Stimulated activated naive B cell treated with anti-CD40 and anti-IgM and Interleukin-4, amounts not matched to agents 10 μg/mL and 1 μg/mL and 100 μg/mL, for 72 hours (primary cell): ENCODE measurements at regions not wholly inside any gene's neighbourhood (a gene's known extent, or its start where the extent isn't known, plus 50 kb on each side); places are given as distances from the start of the nearest gene placed in this dataset.
"Not testable (repeated sequence)": the region's sequence is repeated elsewhere in the genome, so short reads cannot be mapped to it uniquely, and the experiment has no call there.

ENCODE experiments used
- ATAC-seq, 2 donors: fragments of 150-1000 bp; cut with Tn5 transposase; replicated peaks; 2 replicates each; pipeline ENCODE4 v1.10.0; 2021; ENCODE audit warnings: moderate library complexity in 1 of 2
- DNase-seq: peaks from one replicate; pipeline ENCODE4 v3.0.0; 2021
- H3K27ac Mint-ChIP-seq: one replicate; pipeline ENCODE4 v1.8.0; 2022; ENCODE audit warnings: mild to moderate bottlenecking, mixed read lengths
- H3K27me3 Mint-ChIP-seq, 2 donors: one replicate each; pipeline ENCODE4 v1.8.0; 2022; ENCODE audit warnings: mixed read lengths in 2 of 2
- H3K36me3 Mint-ChIP-seq, 2 donors: one replicate each; pipeline ENCODE4 v1.8.0; 2022; ENCODE audit warnings: mixed read lengths in 2 of 2, mild to moderate bottlenecking in 1 of 2
- H3K4me1 Mint-ChIP-seq, 2 donors: one replicate each; pipeline ENCODE4 v1.8.0; 2022; ENCODE audit warnings: mixed read lengths in 2 of 2, mild to moderate bottlenecking in 1 of 2
- H3K4me3 Mint-ChIP-seq, 2 donors: one replicate each; pipeline ENCODE4 v1.8.0; 2022; ENCODE audit warnings: mild to moderate bottlenecking in 2 of 2, mixed read lengths in 2 of 2, moderate library complexity in 1 of 2
- H3K9me3 Mint-ChIP-seq, 2 donors: one replicate each; pipeline ENCODE4 v1.8.0; 2022; ENCODE audit warnings: mixed read lengths in 2 of 2, mild to moderate bottlenecking in 1 of 2

GRCh38 chr5:120792477-120792876, 328.4 kb downstream of the PRR16 start:
- DNase-seq (no peak), ATAC-seq (no peak)
- no peaks in the 10 kb centered on the region for H3K36me3 Mint-ChIP-seq
- H3K9me3 Mint-ChIP-seq: no peaks in the 10 kb centered on the region
- H3K27ac Mint-ChIP-seq: no peak overlapping the region
- H3K4me1 Mint-ChIP-seq: no peaks in the 10 kb centered on the region
- no peaks in the 10 kb centered on the region for H3K27me3 Mint-ChIP-seq
- H3K4me3 Mint-ChIP-seq: no peak overlapping the region

DNA sequence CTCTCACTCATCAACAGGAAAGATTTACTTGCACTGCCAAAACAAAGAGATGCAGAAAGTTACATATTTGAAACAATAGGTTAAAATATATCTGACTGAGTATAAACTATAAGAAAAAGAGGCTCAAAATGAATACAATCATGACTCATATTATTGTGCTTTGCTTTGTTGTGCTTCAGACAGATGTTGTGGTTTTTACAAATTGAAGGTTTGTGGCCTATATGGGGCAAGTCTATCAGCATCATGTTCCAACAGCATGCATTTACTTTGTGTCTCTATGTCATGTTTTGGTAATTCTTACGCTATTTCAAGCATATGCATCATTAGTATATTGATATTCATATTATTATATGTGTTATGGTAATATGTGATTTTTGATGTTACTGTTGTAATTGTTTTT, 330.0 kb downstream of the PRR16 start:
- Mint-ChIP-seq H3K27me3 (no peaks in the 10 kb centered on the region), H3K4me1 (no peaks in the 10 kb centered on the region), H3K36me3 (no peaks in the 10 kb centered on the region), H3K9me3 (no peaks in the 10 kb centered on the region), H3K4me3 (no peak overlapping the region), H3K27ac (no peak overlapping the region)
- ATAC-seq (no peak), DNase-seq (no peak)

DNA sequence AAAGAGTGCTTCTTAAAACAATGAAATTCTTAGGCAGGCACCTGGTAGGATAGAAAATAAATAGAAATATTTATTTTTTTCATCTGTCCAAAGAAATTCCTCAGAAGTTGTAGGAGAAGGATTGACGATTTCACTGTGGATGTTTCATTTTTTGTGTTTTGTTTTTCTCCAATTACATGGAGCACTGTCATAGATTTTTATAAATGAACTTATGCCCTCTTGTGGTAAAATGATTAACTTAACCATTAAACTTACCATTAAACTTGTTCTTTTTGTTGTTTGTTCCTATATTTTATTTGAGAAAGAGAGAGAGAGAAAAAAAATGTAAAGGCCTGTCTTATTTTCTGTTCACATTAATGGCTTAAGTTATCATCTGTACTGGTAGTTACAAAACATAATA, 339.2 kb downstream of the PRR16 start:
- Mint-ChIP-seq H3K9me3 (no peaks in the 10 kb centered on the region), H3K4me3 (no peak overlapping the region), H3K4me1 (no peaks in the 10 kb centered on the region), H3K27ac (no peak overlapping the region), H3K36me3 (no peaks in the 10 kb centered on the region), H3K27me3 (no peaks in the 10 kb centered on the region)
- ATAC-seq (no peak), DNase-seq (no peak)

DNA sequence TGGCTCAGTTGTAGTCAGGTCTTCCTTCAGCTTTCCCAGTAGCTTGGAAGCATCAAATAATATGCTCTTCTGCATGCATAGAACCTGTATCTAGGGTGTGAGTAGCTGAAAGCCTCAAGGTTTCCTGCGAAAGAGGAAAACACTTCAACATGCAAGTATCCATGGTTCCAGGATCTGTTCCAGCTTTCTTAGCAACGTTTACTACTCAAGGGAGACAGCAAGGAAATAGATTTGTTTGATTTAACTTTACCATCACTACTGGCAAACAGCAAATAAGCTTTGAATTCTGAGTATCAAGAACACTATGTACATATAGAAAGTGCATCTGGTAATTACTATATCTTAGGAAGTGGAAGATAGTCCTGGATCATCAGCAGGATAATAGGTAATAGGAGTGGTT, 341.0 kb downstream of the PRR16 start:
- Mint-ChIP-seq H3K4me3 (no peak overlapping the region), H3K27me3 (no peaks in the 10 kb centered on the region), H3K9me3 (no peaks in the 10 kb centered on the region), H3K27ac (no peak overlapping the region), H3K36me3 (no peaks in the 10 kb centered on the region), H3K4me1 (no peaks in the 10 kb centered on the region)
- no peak for ATAC-seq
- no peak for DNase-seq

- Mint-ChIP-seq H3K9me3 (no peaks in the 10 kb centered on the region), H3K27me3 (no peaks in the 10 kb centered on the region), H3K4me3 (no peak overlapping the region), H3K4me1 (no peaks in the 10 kb centered on the region), H3K27ac (no peak overlapping the region), H3K36me3 (no peaks in the 10 kb centered on the region)
- DNase-seq: no peak
- no peak for ATAC-seq
Measured at GRCh38 chr5:120806202-120806601, 342.1 kb downstream of the PRR16 start.

DNA sequence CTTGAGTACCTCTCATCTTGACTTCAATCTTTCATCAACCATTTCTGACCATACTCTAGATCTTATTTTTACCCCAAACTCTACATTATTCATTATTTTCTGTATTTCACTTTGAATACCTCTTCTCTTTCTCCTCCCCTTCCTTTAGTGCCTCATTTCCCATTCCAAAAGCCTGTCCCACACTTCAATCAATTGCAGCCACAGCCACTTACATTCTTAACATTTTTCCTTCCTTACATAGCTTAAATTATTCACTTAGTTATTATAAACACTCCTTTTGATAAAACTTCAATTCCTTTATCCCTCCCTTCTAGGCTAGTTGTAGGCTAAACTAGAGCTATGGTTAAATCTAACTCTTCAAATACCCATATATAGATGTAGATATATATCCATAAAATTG, 344.0 kb downstream of the PRR16 start:
- H3K4me3 Mint-ChIP-seq: no peak overlapping the region
- no peaks in the 10 kb centered on the region for H3K4me1 Mint-ChIP-seq
- DNase-seq (no peak), ATAC-seq (no peak)
- H3K27ac Mint-ChIP-seq: no peak overlapping the region
- no peaks in the 10 kb centered on the region for H3K36me3 Mint-ChIP-seq
- no peaks in the 10 kb centered on the region for H3K9me3 Mint-ChIP-seq
- H3K27me3 Mint-ChIP-seq: no peaks in the 10 kb centered on the region

DNA sequence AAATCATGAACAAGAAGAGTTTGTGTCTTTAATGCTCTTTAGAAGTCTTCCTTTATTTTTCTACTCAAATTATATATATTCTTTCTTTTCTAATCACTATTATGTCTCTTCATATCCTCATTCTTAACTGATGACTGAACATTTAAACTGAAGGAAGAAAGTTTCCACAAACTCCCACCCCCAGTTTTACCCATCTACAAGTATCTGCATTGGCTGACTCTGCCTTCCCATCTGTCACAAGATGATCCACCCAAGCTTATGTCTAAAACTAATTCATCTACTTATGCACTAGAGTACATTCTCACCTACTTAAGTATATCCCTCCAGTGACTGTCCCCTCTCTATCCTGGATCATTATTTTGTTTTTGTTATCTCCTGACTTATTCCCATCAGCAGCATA, 344.5 kb downstream of the PRR16 start:
- H3K4me1 Mint-ChIP-seq: no peaks in the 10 kb centered on the region
- ATAC-seq (no peak), DNase-seq (no peak)
- H3K4me3 Mint-ChIP-seq: no peak overlapping the region
- no peaks in the 10 kb centered on the region for H3K9me3 Mint-ChIP-seq
- no peaks in the 10 kb centered on the region for H3K36me3 Mint-ChIP-seq
- H3K27ac Mint-ChIP-seq: no peak overlapping the region
- no peaks in the 10 kb centered on the region for H3K27me3 Mint-ChIP-seq

DNA sequence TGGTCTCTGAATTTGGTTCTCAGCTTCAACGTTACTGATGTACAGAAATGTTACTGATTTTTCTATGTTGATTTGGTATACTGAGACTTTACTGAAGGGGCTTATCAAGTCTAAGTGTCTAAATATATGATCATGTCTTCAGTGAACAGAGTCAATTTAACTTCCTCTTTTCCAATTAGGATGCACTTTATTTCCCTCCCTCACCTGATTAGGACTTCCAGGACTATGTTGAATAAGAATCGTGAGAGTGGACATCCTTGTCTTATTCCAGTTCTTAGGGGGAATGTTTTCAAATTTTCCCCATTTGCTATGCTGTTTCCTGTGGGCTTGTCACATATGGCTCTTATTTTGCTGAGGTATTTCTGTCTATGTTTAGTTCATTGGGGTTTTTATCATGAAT, 349.5 kb downstream of the PRR16 start:
- H3K27ac Mint-ChIP-seq: no peak overlapping the region

GRCh38 chr5:120817044-120817985, 353.2 kb downstream of the PRR16 start:
- H3K9me3 Mint-ChIP-seq: peaks cover 2 to 8% of the 10 kb centered on the region in 2 donors
- H3K27ac Mint-ChIP-seq: no peak overlapping the region
- DNase-seq (no peak), ATAC-seq (peak in 1 of 2 donors; percentile 20)
- H3K36me3 Mint-ChIP-seq: no peaks in the 10 kb centered on the region
- H3K4me1 Mint-ChIP-seq: no peaks in the 10 kb centered on the region
- H3K27me3 Mint-ChIP-seq: no peaks in the 10 kb centered on the region
- no peak overlapping the region for H3K4me3 Mint-ChIP-seq

More for the DNA sequence above, 349.5 kb downstream of the PRR16 start:
- no peaks in the 10 kb centered on the region for H3K36me3 Mint-ChIP-seq
- no peaks in the 10 kb centered on the region for H3K27me3 Mint-ChIP-seq
- peaks cover 0 to 4% of the 10 kb centered on the region in 2 donors for H3K9me3 Mint-ChIP-seq
- DNase-seq: no peak
- no peak for ATAC-seq
- H3K4me3 Mint-ChIP-seq: no peak overlapping the region
- no peaks in the 10 kb centered on the region for H3K4me1 Mint-ChIP-seq

- no peaks in the 10 kb centered on the region for H3K36me3 Mint-ChIP-seq
- H3K27ac Mint-ChIP-seq: no peak overlapping the region
- no peaks in the 10 kb centered on the region for H3K4me1 Mint-ChIP-seq
- no peaks in the 10 kb centered on the region for H3K27me3 Mint-ChIP-seq
- no peak overlapping the region for H3K4me3 Mint-ChIP-seq
- ATAC-seq: no peak
- H3K9me3 Mint-ChIP-seq: peaks cover 2 to 8% of the 10 kb centered on the region in 2 donors
- DNase-seq: no peak
Measured at GRCh38 chr5:120818128-120818527, 354.0 kb downstream of the PRR16 start.

DNA sequence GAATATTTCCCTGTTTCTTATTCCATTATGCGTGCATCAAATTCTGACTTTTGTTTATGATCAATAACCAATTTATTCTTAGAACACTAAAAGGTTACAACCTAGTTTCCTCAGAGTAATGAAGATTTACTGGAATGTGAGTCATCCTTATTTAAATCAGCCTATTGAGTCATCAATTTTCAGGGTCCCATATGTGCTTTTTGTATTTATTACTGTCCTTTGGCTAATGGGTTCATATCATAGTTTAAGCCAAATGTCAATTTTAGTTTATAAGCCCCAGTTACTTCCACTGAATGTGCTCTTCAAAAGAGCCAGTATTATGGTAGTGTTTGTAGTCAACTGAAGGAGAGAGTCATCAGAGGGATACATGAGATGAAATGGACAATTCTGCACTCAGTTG, 359.2 kb downstream of the PRR16 start:
- Mint-ChIP-seq H3K4me1 (no peaks in the 10 kb centered on the region), H3K27me3 (no peaks in the 10 kb centered on the region), H3K4me3 (no peak overlapping the region), H3K27ac (no peak overlapping the region), H3K9me3 (peaks cover 3 to 4% of the 10 kb centered on the region in 2 donors), H3K36me3 (no peaks in the 10 kb centered on the region)
- ATAC-seq (no peak), DNase-seq (no peak)

GRCh38 chr5:120831646-120832045, 367.5 kb downstream of the PRR16 start:
- H3K4me3 Mint-ChIP-seq, H3K4me1 Mint-ChIP-seq, H3K27ac Mint-ChIP-seq, H3K9me3 Mint-ChIP-seq, ATAC-seq, H3K27me3 Mint-ChIP-seq, H3K36me3 Mint-ChIP-seq, DNase-seq: not testable (repeated sequence)

- H3K27ac Mint-ChIP-seq: no peak overlapping the region
- H3K9me3 Mint-ChIP-seq: no peaks in the 10 kb centered on the region
- no peaks in the 10 kb centered on the region for H3K4me1 Mint-ChIP-seq
- ATAC-seq (no peak), DNase-seq (no peak)
- H3K36me3 Mint-ChIP-seq: no peaks in the 10 kb centered on the region
- no peak overlapping the region for H3K4me3 Mint-ChIP-seq
- no peaks in the 10 kb centered on the region for H3K27me3 Mint-ChIP-seq
Measured at GRCh38 chr5:120841830-120842229, 377.7 kb downstream of the PRR16 start.

DNA sequence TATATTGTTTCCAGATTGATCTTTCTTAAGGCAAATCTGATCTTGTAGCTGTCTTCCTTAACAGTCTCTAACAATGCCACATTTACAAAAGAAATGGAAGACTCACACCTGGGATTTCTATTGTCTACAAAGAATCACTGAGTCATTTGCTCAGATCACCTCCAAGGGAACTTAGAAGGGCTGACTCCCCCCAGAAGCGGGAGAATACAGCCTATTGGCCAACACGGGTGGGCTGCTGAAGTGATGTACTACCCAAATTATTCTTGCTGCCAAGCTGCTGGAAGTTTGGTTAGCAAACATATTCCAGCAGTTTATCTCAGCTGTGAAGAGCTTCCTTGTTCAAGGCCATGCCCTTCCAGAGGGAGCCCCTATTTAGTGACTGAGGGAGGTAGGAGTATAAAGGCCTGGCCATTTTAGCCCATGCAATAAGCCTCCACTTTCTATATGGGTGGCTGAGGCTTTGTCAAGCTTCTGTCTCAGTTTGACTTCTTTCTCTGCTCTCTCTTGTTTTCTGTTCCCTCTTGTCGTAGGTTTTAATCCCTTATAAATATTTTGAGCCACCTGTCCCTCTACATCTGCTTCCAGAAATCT, 379.4 kb downstream of the PRR16 start:
- Mint-ChIP-seq H3K4me3 (no peak overlapping the region), H3K27ac (no peak overlapping the region), H3K9me3 (no peaks in the 10 kb centered on the region), H3K36me3 (no peaks in the 10 kb centered on the region), H3K27me3 (no peaks in the 10 kb centered on the region), H3K4me1 (no peaks in the 10 kb centered on the region)
- DNase-seq: no peak
- no peak for ATAC-seq

- Mint-ChIP-seq H3K36me3 (no peaks in the 10 kb centered on the region), H3K4me3 (no peak overlapping the region), H3K27me3 (no peaks in the 10 kb centered on the region), H3K4me1 (no peaks in the 10 kb centered on the region), H3K9me3 (no peaks in the 10 kb centered on the region), H3K27ac (no peak overlapping the region)
- DNase-seq (no peak), ATAC-seq (no peak)
Measured at GRCh38 chr5:120848883-120849282, 384.8 kb downstream of the PRR16 start.
